ENCODE measurements at regions not wholly inside any gene's neighbourhood (a gene's known extent, or its start where the extent isn't known, plus 50 kb on each side); places are given as distances from the start of the nearest gene placed in this dataset.
"Not testable (repeated sequence)": the region's sequence is repeated elsewhere in the genome, so short reads cannot be mapped to it uniquely, and the experiment has no call there.

DNA sequence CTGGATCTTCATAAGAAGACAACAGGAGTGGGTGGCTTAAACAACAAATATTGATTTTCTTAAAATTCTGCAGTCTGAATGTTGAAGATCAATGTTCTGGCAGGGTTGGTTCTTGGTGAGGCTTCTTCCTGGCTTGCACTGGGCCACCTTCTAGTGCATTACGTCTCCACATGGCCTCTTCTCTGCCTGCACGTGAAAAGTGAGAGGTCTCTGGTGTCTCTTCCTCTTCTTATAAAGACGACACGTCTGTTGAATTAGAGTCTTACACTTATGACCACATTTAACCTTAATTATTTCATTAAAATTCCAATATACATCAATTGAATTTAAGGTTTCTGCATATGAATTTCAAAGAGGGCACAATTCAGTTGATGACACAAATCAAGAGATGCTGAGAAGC is 1100.1 kb downstream of the TMEM121 start:
- TF ChIP-seq RORA (CRISPR knock-in tag; IDR thresholded peaks at IDR 0.05); HNRNPL (IDR thresholded peaks at IDR 0.05; ENCODE audit: low read depth, low read length); EP300 (IDR thresholded peaks at IDR 0.05; ENCODE audit: low read depth in 2 of 2, low read length in 2 of 2); EP300 (CRISPR knock-in tag; IDR thresholded peaks at IDR 0.05; ENCODE audit: borderline replicate concordance); ATM (IDR thresholded peaks at IDR 0.05; ENCODE audit: borderline replicate concordance); KDM3A (CRISPR knock-in tag; IDR thresholded peaks at IDR 0.05; ENCODE audit: low read depth); ARNT (IDR thresholded peaks at IDR 0.05); ZNF296 (CRISPR knock-in tag; conservative IDR thresholded peaks at IDR 0.05): not testable (repeated sequence)
- TF ChIP-seq, protein P1, sequence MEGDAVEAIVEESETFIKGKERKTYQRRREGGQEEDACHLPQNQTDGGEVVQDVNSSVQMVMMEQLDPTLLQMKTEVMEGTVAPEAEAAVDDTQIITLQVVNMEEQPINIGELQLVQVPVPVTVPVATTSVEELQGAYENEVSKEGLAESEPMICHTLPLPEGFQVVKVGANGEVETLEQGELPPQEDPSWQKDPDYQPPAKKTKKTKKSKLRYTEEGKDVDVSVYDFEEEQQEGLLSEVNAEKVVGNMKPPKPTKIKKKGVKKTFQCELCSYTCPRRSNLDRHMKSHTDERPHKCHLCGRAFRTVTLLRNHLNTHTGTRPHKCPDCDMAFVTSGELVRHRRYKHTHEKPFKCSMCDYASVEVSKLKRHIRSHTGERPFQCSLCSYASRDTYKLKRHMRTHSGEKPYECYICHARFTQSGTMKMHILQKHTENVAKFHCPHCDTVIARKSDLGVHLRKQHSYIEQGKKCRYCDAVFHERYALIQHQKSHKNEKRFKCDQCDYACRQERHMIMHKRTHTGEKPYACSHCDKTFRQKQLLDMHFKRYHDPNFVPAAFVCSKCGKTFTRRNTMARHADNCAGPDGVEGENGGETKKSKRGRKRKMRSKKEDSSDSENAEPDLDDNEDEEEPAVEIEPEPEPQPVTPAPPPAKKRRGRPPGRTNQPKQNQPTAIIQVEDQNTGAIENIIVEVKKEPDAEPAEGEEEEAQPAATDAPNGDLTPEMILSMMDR (CRISPR knock-in tag; IDR thresholded peaks at IDR 0.05) = not testable (repeated sequence)

Measured in HepG2 (cell line).